ENCODE measurements at regions not wholly inside any gene's neighbourhood (a gene's known extent, or its start where the extent isn't known, plus 50 kb on each side); places are given as distances from the start of the nearest gene placed in this dataset.

DNA sequence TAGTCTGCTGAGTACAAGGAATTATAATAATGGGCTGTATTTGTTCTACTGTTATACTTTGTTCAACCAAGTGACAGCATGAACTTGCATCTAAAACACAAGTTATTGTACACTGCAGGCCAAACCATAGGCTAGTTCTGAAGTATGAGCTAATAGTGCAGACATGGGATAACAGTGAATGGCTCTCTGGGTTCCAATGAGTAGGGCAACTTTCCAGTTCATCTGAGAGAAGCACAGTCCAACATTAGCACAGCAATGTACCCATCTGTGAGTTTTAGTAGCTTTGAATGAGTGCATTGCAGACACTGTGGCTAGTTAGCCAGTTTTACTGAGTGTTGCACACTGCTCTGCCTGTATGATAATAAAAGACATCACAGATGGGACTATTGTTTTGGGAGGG is 56.5 kb upstream of the FUT9 start:
- no peak overlapping the region for H3K4me3 ChIP-seq
- ATAC-seq = no peak
- TF ChIP-seq POLR2A (IDR thresholded peaks at IDR 0.05) (no peak), CTCF (IDR thresholded peaks at IDR 0.05) (no peak)
- intact Hi-C loops (cut with DNase I) = no loop called here
- H3K27ac ChIP-seq = no peak overlapping the region
- no peaks in the 10 kb centered on the region for H3K36me3 ChIP-seq
- H3K4me1 ChIP-seq = no peaks in the 10 kb centered on the region
- DNase-seq = no peak
- H3K9me3 ChIP-seq = no peaks in the 10 kb centered on the region
- H3K27me3 ChIP-seq = no peaks in the 10 kb centered on the region

All from heart left ventricle (tissue), 14 donors.